AG04449 (cell line): ENCODE measurements at regions not wholly inside any gene's neighbourhood (a gene's known extent, or its start where the extent isn't known, plus 50 kb on each side); places are given as distances from the start of the nearest gene placed in this dataset.

Experiments
- CTCF ChIA-PET: fragments of 350-600 bp; formaldehyde crosslinking; extraction: SDS; loops from one replicate; lab custom pipeline; 2021; ENCODE audit warnings: antibody characterized with exemption; lab: Yijun Ruan, JAX
- POLR2A ChIA-PET: fragments of 400-600, 350-600 bp; formaldehyde crosslinking; extraction: SDS; loops from one replicate; lab custom pipeline; 2020; ENCODE audit warnings: antibody characterized with exemption, inconsistent platforms; lab: Yijun Ruan, JAX
- DNase-seq: peaks from one replicate; pipeline ENCODE4 v3.0.0-alpha.2; 2010; ENCODE audit warnings: low read depth, low spot score
- H3K4me3 ChIP-seq: 2 replicates; pipeline ENCODE4 v1.5.1; 2011; ENCODE audit warnings: low read depth, mild to moderate bottlenecking, control low read depth, low read length
- CTCF ChIP-seq: IDR thresholded peaks from one replicate; pipeline ENCODE4 v1.5.1; 2011; ENCODE audit warnings: mild to moderate bottlenecking, moderate library complexity, low read length, control low read depth, inconsistent platforms; ENCODE audit not compliant: insufficient read depth; ENCODE audit errors: missing control alignments

- no peak overlapping the region for H3K4me3 ChIP-seq
- ChIA-PET POLR2A (no interaction called here), CTCF (no interaction called here)
- no peak for DNase-seq
- no peak for TF ChIP-seq CTCF
These were observed 198.7 kb upstream of the MAP3K1 start for GRCh38 chr5:56616454-56617160.

GRCh38 chr5:56615361-56616153 lies 199.8 kb upstream of the MAP3K1 start:
- DNase-seq, result no peak
- CTCF ChIA-PET, result no interaction called here
- POLR2A ChIA-PET, result no interaction called here

GRCh38 chr5:56612759-56613158 lies 202.6 kb upstream of the MAP3K1 start:
- CTCF ChIA-PET, result no interaction called here
- TF ChIP-seq CTCF, result no peak
- no peak overlapping the region for H3K4me3 ChIP-seq
- POLR2A ChIA-PET, result no interaction called here
- DNase-seq, result no peak

More at GRCh38 chr5:56615361-56616153, 199.8 kb upstream of the MAP3K1 start:
- no peak overlapping the region for H3K4me3 ChIP-seq
- TF ChIP-seq CTCF, result no peak

- no peak for TF ChIP-seq CTCF
- CTCF ChIA-PET, result no interaction called here
These were observed 203.0 kb upstream of the MAP3K1 start for GRCh38 chr5:56612353-56612752.

GRCh38 chr5:56610093-56610698 lies 205.2 kb upstream of the MAP3K1 start:
- CTCF ChIA-PET, result no interaction called here
- no peak for DNase-seq
- TF ChIP-seq CTCF, result no peak
- POLR2A ChIA-PET, result no interaction called here
- no peak overlapping the region for H3K4me3 ChIP-seq

More at GRCh38 chr5:56612353-56612752, 203.0 kb upstream of the MAP3K1 start:
- POLR2A ChIA-PET, result no interaction called here
- no peak overlapping the region for H3K4me3 ChIP-seq
- DNase-seq, result no peak
